Fibroblast of lung (primary cell): ENCODE measurements at regions not wholly inside any gene's neighbourhood (a gene's known extent, or its start where the extent isn't known, plus 50 kb on each side); places are given as distances from the start of the nearest gene placed in this dataset.
"Not testable (repeated sequence)": the region's sequence is repeated elsewhere in the genome, so short reads cannot be mapped to it uniquely, and the experiment has no call there.

ENCODE experiments used
- EZH2 ChIP-seq: IDR thresholded peaks from 2 replicates; pipeline ENCODE4 v1.5.1; 2012; ENCODE audit warnings: low read length, control low read depth, mild to moderate bottlenecking; ENCODE audit errors: missing control alignments
- TF ChIP-seq, protein P1 (sequence below), 2 donors: IDR thresholded peaks in 1 of 2; conservative IDR thresholded peaks in 1 of 2; 1 replicate in 1 of 2; 2 replicates in 1 of 2; pipeline ENCODE4 v1.5.1; 2011 to 2012; ENCODE audit warnings: low read length in 2 of 2, control low read depth in 1 of 2, inconsistent platforms in 1 of 2, low read depth in 1 of 2, mild to moderate bottlenecking in 1 of 2

DNA sequence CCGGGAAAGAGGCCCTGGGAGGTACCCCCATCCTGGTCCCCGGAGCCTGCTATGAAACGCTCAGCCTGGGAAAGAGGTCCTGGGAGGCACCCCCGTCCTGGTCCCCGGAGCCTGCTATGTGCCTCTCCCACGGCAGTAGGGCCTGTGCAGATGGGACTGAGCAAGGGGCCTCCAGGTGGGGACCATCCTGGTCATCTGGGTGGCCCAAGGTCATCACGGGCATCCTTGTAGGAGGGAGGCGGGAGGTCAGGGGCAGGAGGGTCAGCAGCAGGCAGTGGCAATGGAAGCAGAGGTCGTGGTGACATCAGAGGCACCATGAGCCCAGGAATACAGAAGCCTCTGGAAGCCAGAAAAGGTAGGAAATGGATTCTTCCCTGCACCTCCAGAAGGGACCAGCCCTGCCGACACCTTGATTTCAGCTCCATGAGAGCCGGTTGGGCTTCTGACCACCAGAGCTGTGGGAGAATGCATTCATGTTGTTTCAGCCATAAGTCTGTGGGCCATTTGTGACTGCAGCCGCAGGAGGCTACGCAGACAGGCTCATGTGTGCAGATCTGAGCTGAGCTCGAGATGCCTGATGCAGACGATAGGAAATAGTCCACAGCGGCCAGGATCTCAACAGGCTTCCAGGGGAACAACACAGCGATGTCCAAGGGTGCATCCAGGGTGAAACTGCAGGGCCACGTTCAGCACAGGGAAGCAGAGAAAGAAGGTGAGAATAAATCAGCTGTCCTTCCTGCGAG is 190.7 kb downstream of the LAT start:
- TF ChIP-seq, protein P1, sequence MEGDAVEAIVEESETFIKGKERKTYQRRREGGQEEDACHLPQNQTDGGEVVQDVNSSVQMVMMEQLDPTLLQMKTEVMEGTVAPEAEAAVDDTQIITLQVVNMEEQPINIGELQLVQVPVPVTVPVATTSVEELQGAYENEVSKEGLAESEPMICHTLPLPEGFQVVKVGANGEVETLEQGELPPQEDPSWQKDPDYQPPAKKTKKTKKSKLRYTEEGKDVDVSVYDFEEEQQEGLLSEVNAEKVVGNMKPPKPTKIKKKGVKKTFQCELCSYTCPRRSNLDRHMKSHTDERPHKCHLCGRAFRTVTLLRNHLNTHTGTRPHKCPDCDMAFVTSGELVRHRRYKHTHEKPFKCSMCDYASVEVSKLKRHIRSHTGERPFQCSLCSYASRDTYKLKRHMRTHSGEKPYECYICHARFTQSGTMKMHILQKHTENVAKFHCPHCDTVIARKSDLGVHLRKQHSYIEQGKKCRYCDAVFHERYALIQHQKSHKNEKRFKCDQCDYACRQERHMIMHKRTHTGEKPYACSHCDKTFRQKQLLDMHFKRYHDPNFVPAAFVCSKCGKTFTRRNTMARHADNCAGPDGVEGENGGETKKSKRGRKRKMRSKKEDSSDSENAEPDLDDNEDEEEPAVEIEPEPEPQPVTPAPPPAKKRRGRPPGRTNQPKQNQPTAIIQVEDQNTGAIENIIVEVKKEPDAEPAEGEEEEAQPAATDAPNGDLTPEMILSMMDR (conservative IDR thresholded peaks at IDR 0.05 in 1 of 2, IDR thresholded peaks at IDR 0.05 in 1 of 2; ENCODE audit: low read depth in 1 of 2, low read length in 2 of 2): not testable (repeated sequence)
- not testable (repeated sequence) for TF ChIP-seq EZH2
